ENCODE measurements at regions not wholly inside any gene's neighbourhood (a gene's known extent, or its start where the extent isn't known, plus 50 kb on each side); places are given as distances from the start of the nearest gene placed in this dataset.

- Histone ChIP-seq H3K4me2 (no peak overlapping the region), H3K4me3 (no peak overlapping the region), H3K27me3 (no peaks in the 10 kb centered on the region), H3K9me3 (ENCODE audit: low read depth) (no peaks in the 10 kb centered on the region), H2AFZ (no peak overlapping the region), H3K9me2 (replicated peaks; ENCODE audit: insufficient read depth) (no peaks in the 10 kb centered on the region), H4K20me1 (ENCODE audit: insufficient read depth, poor library complexity, severe bottlenecking) (no peaks in the 10 kb centered on the region), H3K4me1 (ENCODE audit: insufficient read depth) (no peaks in the 10 kb centered on the region), H3K27ac (no peak overlapping the region), H3K36me3 (replicated peaks; ENCODE audit: insufficient read depth, low read depth) (no peaks in the 10 kb centered on the region), H3K79me2 (no peaks in the 10 kb centered on the region)
- WGBS (ENCODE audit: low lambda C conversion rate, missing lambda C conversion rate) = 87% methylated on average over 7 of the region's 7 CpGs
- DNase-seq (ENCODE audit: low spot score) = no peak
- TF ChIP-seq CTCF (IDR thresholded peaks at IDR 0.05; ENCODE audit: poor library complexity) (no peak), EZH2phosphoT487 (IDR thresholded peaks at IDR 0.05; ENCODE audit: low read depth, severe bottlenecking, unreplicated experiment) (no peak), EZH2 (IDR thresholded peaks at IDR 0.05; ENCODE audit: borderline replicate concordance) (no peak)
Measured at GRCh38 chr9:115739096-115739875, 414.3 kb upstream of the PAPPA start.

- no peak overlapping the region for H2AFZ ChIP-seq
- H3K79me2 ChIP-seq = no peaks in the 10 kb centered on the region
- 79% methylated on average over 1 of the region's 1 CpG for WGBS (ENCODE audit: low lambda C conversion rate, missing lambda C conversion rate)
- no peaks in the 10 kb centered on the region for H3K36me3 ChIP-seq (replicated peaks; ENCODE audit: insufficient read depth, low read depth)
- H3K27ac ChIP-seq = no peak overlapping the region
- no peaks in the 10 kb centered on the region for H3K4me1 ChIP-seq (ENCODE audit: insufficient read depth)
- no peak overlapping the region for H3K4me3 ChIP-seq
- H4K20me1 ChIP-seq (ENCODE audit: insufficient read depth, poor library complexity, severe bottlenecking) = no peaks in the 10 kb centered on the region
- no peaks in the 10 kb centered on the region for H3K27me3 ChIP-seq
- TF ChIP-seq EZH2phosphoT487 (IDR thresholded peaks at IDR 0.05; ENCODE audit: low read depth, severe bottlenecking, unreplicated experiment) (no peak), CTCF (IDR thresholded peaks at IDR 0.05; ENCODE audit: poor library complexity) (no peak), EZH2 (IDR thresholded peaks at IDR 0.05; ENCODE audit: borderline replicate concordance) (no peak)
- no peaks in the 10 kb centered on the region for H3K9me2 ChIP-seq (replicated peaks; ENCODE audit: insufficient read depth)
- no peak for DNase-seq (ENCODE audit: low spot score)
- H3K9me3 ChIP-seq (ENCODE audit: low read depth) = no peaks in the 10 kb centered on the region
- H3K4me2 ChIP-seq = no peak overlapping the region
Measured at GRCh38 chr9:115740986-115741385, 412.6 kb upstream of the PAPPA start.

GRCh38 chr9:115743709-115744605 is 409.6 kb upstream of the PAPPA start:
- Histone ChIP-seq H3K9me3 (ENCODE audit: low read depth) (no peaks in the 10 kb centered on the region), H3K4me1 (ENCODE audit: insufficient read depth) (no peaks in the 10 kb centered on the region), H4K20me1 (ENCODE audit: insufficient read depth, poor library complexity, severe bottlenecking) (no peaks in the 10 kb centered on the region), H3K36me3 (replicated peaks; ENCODE audit: insufficient read depth, low read depth) (no peaks in the 10 kb centered on the region), H3K27me3 (no peaks in the 10 kb centered on the region), H3K79me2 (no peaks in the 10 kb centered on the region), H3K9me2 (replicated peaks; ENCODE audit: insufficient read depth) (no peaks in the 10 kb centered on the region), H3K27ac (no peak overlapping the region), H3K4me3 (no peak overlapping the region), H2AFZ (no peak overlapping the region), H3K4me2 (no peak overlapping the region)
- TF ChIP-seq EZH2phosphoT487 (IDR thresholded peaks at IDR 0.05; ENCODE audit: low read depth, severe bottlenecking, unreplicated experiment) (no peak), EZH2 (IDR thresholded peaks at IDR 0.05; ENCODE audit: borderline replicate concordance) (no peak), CTCF (IDR thresholded peaks at IDR 0.05; ENCODE audit: poor library complexity) (no peak)
- no peak for DNase-seq (ENCODE audit: low spot score)
- WGBS (ENCODE audit: low lambda C conversion rate, missing lambda C conversion rate) = 94% methylated on average over 25 of the region's 25 CpGs
